ENCODE measurements at regions not wholly inside any gene's neighbourhood (a gene's known extent, or its start where the extent isn't known, plus 50 kb on each side); places are given as distances from the start of the nearest gene placed in this dataset.

GRCh38 chr14:29042551-29042950 is 276.0 kb downstream of the FOXG1 start:
- WGBS, 2 experiments (ENCODE audit: extremely low coverage in 1 of 2, insufficient coverage in 1 of 2, insufficient read length in 1 of 2, insufficient replicate concordance in 2 of 2, low coverage in 1 of 2, low lambda C conversion rate in 2 of 2, missing lambda C conversion rate in 1 of 2) = 97% methylated on average over 2 of the region's 2 CpGs; no CpG with 5 or more reads in 1 of the 2 experiments
- no peak overlapping the region for H3K9ac ChIP-seq (replicated peaks in 1 of 4; ENCODE audit: extremely low read depth in 1 of 4, low read depth in 3 of 4, low read length in 3 of 4)
- ChIA-PET CTCF (ENCODE audit: partially characterized antibody) (interaction anchor here (1.5 kb wide), 1 partner anchor 12 kb away, joined by 3 read pairs; no protein-coding TSS in a partner anchor), POLR2A (ENCODE audit: partially characterized antibody) (no interaction called here)
- no peaks in the 10 kb centered on the region for H3K79me2 ChIP-seq (ENCODE audit: control insufficient read depth in 1 of 2, insufficient read depth in 2 of 2, low read length in 2 of 2)
- H3K79me1 ChIP-seq (ENCODE audit: low read depth, low read length) = no peaks in the 10 kb centered on the region
- no peaks in the 10 kb centered on the region for H3K27me3 ChIP-seq (replicated peaks in 1 of 4; ENCODE audit: control insufficient read depth in 3 of 4, extremely low read depth in 1 of 4, insufficient read depth in 3 of 4, low read length in 3 of 4)
- H3K14ac ChIP-seq (ENCODE audit: insufficient read length) = no peak overlapping the region
- H3K27ac ChIP-seq (ENCODE audit: low read depth, low read length) = no peak overlapping the region
- H2AK5ac ChIP-seq (ENCODE audit: low read depth, low read length) = no peak overlapping the region
- H3K4me2 ChIP-seq (ENCODE audit: insufficient read depth in 1 of 2, low read depth in 2 of 2, low read length in 2 of 2) = no peak overlapping the region
- no peak for TF ChIP-seq TEAD4 (IDR thresholded peaks at IDR 0.05; ENCODE audit: low read depth, low read length)
- TF ChIP-seq ATF3 (IDR thresholded peaks at IDR 0.05; ENCODE audit: insufficient read depth, low read depth, low read length) = no peak
- TF ChIP-seq SIN3A (conservative IDR thresholded peaks at IDR 0.05 in 1 of 2, IDR thresholded peaks at IDR 0.05 in 1 of 2; ENCODE audit: low read depth in 1 of 2, low read length in 2 of 2) = no peak
- TF ChIP-seq MAFK (IDR thresholded peaks at IDR 0.05; ENCODE audit: low read depth, low read length) = no peak
- no peak overlapping the region for H3K4me3 ChIP-seq (ENCODE audit: extremely low read depth in 1 of 4, insufficient read depth in 2 of 4, low read depth in 3 of 4, low read length in 4 of 4)
- H2BK20ac ChIP-seq (ENCODE audit: low read length) = no peak overlapping the region
- no peak overlapping the region for H4K5ac ChIP-seq (ENCODE audit: insufficient read length, low read depth, low read length)
- no peak overlapping the region for H3K18ac ChIP-seq (ENCODE audit: extremely low read depth, low read length)
- H3K23ac ChIP-seq (ENCODE audit: insufficient read length) = no peak overlapping the region
- no peak overlapping the region for H2BK12ac ChIP-seq (ENCODE audit: low read depth, low read length)
- no peaks in the 10 kb centered on the region for H3K9me3 ChIP-seq (ENCODE audit: insufficient read depth in 2 of 2, low read depth in 1 of 2, low read length in 1 of 2)
- DNase-seq (ENCODE audit: low read depth in 1 of 2, low spot score in 2 of 2) (no peak), FAIRE-seq (no peak)
- H2AFZ ChIP-seq (ENCODE audit: low read length) = no peak overlapping the region
- no peak overlapping the region for H3K4ac ChIP-seq (replicated peaks; ENCODE audit: insufficient read length, low read depth, low read length)
- H3K36me3 ChIP-seq (ENCODE audit: control insufficient read depth in 2 of 4, insufficient read depth in 4 of 4, low read length in 3 of 4) = no peaks in the 10 kb centered on the region
- no peak overlapping the region for H2BK120ac ChIP-seq (replicated peaks; ENCODE audit: low read depth, low read length)
- no peaks in the 10 kb centered on the region for H4K20me1 ChIP-seq (replicated peaks in 1 of 2; ENCODE audit: control insufficient read depth in 1 of 2, insufficient read depth in 2 of 2, low read length in 2 of 2)
- no peak overlapping the region for H2BK5ac ChIP-seq (ENCODE audit: low read depth, low read length)
- no peaks in the 10 kb centered on the region for H3K23me2 ChIP-seq (ENCODE audit: low read depth, low read length)
- H2BK15ac ChIP-seq (ENCODE audit: low read length) = no peak overlapping the region
- H4K91ac ChIP-seq (replicated peaks; ENCODE audit: insufficient read length, low read length) = no peak overlapping the region
- no peak overlapping the region for H3K56ac ChIP-seq (replicated peaks; ENCODE audit: insufficient read length, low read depth, low read length)
- no peak overlapping the region for H4K8ac ChIP-seq (ENCODE audit: extremely low read depth, insufficient read depth, low read length)
- no peaks in the 10 kb centered on the region for H3K4me1 ChIP-seq (replicated peaks in 1 of 4; ENCODE audit: control insufficient read depth in 3 of 4, insufficient read depth in 4 of 4, low read length in 3 of 4)
